Activated CD4-positive, CD25-positive, alpha-beta regulatory T cell (primary cell): ENCODE measurements at regions not wholly inside any gene's neighbourhood (a gene's known extent, or its start where the extent isn't known, plus 50 kb on each side); places are given as distances from the start of the nearest gene placed in this dataset.

Source experiments
- DNase-seq, 4 experiments: peaks; one replicate each; lab custom pipeline; 2025; lab: John Stamatoyannopoulos, UW

DNA sequence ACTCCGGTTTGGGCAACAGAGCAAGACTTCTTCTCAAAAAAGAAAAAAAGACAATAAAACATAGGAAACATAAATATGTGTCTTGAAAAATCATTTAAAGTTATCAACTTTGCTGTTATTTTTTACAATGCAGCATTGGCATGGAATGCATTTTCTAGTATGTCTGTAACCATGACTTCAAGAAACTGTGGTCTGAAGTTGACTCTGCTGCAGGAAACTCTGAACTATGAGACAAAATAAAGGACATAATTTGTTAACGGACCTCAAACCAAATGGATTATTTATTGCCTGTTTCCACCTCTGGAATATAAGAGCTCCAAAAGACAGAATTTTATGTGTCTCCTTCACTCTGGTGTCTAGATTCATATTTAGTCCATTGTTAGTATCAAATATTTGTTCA lies 79.1 kb downstream of the TRIB2 start:
- no peak for DNase-seq

DNA sequence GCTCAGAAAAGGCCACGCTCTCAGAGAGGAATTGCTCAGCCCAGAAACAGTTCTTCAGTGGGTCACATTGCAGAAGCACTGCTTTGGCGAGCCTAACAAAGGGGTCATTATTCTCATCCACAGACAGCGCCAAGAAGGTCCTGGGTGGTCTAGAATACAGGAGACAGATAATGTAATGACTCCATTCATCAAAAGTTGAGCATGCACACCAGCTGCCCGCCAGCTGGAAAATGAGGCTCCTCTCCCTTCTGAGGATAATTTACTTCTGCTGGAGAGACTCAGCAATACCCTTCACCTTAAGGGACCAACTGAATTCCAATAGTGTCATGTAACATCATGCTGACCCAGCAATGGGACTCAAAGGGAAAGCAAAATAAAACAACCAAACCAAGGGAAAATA lies 79.9 kb downstream of the TRIB2 start:
- no peak for DNase-seq

DNA sequence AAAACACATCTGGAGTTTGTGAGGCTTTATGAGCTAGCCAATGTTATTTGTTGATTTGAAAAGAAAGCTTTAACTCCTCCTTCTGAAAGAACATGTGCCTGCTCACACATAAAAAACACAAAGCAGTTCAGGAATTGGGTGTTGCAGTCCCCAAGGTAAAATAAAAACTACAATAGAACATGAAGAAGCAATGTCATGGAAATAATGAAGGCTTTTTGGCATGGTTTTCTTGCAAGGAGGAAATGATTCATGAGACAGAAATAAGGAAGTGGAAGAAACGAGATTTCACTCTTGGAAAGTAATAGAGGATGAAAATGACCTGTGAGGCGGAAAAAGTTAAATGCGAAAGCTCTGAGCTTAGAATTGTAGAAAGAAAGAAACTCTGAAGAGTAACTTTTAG lies 81.1 kb downstream of the TRIB2 start:
- no peak for DNase-seq

DNA sequence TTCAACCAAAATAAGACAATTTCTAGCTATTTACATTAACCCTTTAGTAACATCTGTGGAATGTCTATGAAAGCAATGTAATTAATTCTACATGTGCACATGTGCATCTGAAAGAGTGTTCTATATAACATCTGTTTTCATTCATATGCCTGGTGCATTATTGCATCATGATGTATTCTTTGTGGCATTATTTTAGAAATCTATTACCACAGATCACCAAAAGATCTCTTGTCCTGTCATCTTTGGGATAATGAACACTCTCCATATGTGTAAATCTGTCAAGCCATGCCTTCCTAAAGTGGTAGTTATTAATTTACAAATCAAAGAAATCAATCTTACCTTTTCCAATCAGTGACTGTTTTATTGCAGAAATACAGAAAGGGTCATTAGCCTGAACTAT lies 86.9 kb downstream of the TRIB2 start:
- no peak for DNase-seq

DNA sequence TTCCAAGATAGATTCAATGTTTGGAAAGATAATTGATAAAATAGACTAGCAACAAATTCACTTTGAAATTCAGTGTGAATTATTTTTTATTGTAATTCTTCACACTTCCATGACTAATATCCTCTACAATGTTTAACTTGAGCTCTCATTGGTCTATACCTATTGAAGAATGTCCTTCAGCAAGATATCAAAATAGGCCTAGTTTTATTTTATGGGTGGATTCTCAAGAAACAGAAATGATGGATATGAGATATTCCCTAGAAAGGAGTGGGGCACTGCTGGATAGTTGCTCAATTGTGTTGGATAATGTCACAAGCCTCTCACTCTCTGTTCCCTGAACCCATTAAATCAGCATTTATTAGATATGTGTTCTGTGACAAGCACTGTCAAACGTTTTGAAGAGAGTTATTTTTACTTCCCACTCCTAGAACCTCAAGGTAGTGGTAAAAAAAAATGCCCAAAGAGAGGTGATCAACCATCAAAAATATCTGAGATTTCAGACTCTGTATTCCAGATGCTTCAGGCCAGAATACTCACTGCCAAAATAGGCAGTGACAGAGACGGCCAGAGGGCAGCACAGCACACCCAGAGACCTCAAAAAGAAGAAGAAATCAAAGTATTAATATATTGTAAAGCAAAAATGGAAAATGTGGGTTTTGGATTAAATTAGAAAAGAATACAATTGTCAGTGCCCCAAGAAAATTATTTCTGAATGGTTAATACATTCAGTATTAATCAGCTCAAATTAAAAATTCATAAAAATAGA lies 87.5 kb downstream of the TRIB2 start:
- no peak for DNase-seq

DNA sequence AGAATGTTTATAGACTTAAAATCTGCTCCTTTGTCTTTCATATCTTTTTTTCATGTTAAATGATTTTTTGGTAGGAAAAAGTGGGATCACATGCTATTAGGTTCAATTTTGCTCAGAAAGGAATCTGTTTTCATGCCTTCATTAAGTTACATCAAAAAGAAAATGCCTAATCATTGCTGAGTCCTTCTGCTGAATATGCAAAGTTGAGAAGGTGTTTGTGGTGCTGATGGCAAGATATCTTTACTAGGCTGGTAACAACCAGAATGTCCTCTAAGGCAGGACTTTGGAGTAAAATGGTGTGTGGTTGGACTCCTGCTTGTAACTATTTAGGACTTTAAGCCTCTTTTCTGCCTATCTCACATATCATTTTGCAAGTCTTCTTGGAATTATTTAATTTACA lies 88.3 kb downstream of the TRIB2 start:
- no peak for DNase-seq

DNA sequence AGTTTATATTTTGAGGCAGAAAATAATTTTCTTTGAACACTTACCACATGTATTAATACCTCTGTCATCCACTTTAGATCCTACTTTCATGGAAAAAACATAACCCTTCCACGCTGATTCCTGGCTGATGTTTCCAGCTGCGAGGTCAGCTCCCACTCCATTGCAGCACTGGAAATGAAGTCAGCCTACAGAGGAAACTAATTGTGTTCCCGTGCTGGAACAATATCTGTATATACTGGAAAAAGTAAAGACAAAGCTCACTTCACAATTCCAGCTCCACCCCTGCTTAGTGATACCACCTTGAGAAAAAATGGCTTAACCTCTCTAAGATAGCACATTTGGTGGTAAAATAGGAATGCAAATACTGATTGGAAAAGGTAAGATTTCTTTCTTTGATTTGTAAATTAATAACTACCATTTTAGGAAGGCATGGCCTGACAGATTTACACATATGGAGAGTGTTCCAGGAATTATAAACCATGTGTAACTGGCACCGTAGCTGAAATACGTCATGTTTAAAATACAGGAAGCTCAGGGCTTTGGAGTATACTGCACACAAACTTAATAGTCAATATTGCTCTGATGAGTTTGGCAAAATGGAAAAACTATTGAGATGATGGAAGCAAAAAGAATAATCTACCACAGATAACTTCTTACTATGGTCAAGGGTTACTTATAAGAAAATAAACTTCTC lies 90.0 kb downstream of the TRIB2 start:
- no peak for DNase-seq

DNA sequence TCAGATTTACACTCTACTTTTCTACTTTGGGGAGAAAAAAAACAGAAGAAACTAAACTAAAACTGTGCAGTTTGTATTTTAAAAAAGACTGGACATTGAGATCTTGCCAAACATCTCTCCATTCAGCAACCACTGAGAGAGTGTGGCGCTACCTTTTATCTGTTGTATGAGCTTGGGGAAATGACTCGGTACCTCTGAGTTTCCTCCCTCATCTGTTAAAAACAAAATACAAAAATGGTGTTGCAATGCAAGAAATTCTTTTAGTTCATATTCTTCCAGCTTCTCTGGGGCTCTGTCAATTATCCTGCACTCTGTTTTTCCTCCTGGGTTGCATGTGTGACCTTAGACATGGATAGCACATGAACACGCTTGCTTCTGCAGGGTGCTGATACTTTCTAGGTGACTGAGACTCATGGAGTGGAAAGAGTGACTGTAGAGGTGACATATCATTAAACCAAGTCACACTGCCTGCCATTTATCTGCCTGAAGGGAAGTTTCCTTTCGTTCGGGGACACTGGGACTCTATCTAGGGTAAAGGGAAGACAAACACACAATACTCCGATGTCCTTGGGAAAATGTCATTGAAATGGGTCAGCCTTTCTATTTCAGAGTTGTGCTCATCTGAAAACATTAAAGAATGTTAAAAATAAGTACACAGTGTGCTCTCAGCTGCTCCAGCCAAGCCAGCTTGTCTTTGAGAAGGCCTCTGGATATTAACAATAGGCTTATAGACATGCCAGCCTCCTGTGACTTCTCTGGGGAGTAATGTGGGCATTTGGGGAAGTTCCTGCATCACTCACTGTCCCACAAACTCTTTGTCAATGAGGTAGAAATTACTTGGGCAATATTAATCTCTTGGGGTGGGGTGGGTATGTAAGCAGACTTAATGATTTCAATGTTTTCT lies 91.4 kb downstream of the TRIB2 start:
- no peak for DNase-seq

DNA sequence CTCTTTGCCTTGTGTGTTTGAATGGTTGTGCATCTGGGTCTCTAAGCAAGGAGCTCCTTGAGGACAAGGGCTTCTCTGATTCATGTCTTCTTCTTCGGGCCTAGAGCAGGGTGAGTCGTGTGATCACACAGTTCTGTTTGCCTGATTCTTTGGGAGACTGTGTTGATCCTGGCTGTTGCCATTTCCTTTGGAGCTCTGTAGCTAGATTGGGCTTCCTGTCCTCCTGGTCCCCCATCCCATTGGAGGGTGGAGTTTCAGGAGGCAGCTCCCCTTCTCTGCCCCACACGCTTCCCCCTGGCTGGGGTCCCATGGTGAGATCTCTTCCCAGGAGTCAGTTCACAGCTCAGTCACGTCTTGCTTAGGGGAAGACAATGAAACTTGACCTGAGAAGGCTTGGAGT lies 92.8 kb downstream of the TRIB2 start:
- DNase-seq: no peak

DNA sequence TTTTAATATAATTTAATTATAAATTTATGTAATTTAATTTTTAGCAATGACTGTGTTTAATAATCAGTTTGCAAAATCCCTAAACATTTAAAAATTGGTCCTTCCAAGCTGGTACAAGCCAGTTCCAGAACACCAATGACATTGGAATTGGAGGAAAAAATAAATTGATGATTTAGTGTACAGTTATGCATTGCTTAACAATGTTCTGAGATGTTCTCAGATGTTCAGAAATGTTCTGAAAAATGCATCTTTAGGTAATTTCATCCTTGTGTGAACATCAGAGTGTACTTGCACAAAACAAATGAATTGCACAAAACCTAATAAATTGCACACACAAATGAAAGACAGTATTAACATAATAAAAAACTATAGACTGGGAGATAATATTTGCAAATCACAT lies 95.2 kb downstream of the TRIB2 start:
- no peak for DNase-seq

DNA sequence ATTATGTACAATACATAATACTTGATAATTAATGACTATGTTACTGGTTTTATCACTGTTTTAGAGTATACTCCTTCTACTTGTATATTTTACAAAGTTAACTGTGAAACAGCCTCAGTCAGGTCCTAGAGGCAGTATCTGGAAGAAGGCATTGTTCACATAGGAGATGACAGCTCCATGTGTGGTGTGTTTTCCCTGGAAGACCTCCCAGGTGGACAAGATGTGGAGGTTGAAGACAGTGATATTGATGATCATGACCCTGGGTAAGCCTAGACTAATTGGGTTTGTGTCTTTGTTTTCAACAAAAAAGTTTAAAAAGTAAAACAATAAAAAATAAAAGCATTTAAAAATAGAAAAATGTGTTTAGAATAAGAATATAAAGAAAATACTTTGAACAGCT lies 96.4 kb downstream of the TRIB2 start:
- DNase-seq: no peak

DNA sequence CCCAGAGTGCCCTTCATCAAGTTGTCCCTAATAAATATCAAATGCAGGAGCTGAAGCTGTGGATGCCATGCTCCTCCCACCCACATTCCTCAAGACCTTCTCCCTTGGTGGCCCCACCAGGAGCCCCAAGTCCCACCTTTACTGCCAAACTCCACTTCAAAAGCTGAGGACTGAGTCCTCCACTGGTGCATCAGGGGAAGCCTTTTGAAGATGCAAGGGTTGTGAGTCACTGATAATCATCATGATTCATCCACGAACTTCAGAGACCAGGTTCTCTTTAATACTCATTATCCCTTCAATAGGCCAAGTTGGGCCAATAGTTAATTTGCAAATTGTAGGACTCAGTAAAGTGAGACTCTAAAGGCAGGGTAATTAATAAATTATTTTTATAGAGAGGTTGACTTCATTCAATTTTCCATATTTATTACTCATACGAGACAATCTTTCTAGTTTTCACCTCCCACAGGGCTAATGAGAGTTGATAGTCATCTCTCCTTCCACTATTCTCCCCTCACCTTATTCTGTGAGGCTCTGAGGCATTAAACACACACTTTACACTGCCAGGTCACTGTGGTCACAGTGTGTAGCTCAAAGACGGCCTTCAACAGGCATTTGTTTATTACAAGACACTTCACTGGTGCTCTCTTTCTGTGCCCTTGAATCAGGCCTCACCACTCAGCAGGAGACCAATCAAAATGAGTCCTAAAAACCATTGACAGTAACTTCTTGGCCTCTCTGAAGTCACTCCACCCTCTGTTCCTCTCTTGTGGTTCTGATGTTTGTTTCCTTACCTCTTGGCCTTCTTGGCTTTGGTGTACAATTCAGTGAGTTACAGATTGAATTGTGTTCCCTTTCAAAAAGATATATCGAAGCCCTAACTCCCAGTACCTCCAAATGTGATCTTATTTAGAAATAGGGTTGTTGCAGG lies 99.9 kb downstream of the TRIB2 start:
- no peak for DNase-seq

DNA sequence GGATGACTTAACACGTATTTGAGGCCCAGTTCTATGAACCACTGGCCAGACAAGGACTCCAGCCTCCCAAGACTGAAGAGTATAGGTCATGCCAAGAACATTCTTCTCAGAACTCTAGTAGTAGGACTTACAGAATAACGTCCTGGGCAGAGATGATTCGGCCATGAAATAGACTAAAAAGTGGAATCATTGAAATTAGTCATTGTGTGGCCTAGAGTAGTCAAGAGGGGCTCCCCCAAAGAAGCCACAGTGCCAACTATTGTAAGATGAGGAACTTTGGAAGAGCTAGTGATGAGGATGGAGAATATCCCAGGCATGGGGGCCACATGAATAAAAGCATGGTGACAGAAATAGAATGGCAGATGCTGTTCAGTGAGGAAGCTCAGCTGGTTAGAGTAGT lies 101.1 kb downstream of the TRIB2 start:
- no peak for DNase-seq

DNA sequence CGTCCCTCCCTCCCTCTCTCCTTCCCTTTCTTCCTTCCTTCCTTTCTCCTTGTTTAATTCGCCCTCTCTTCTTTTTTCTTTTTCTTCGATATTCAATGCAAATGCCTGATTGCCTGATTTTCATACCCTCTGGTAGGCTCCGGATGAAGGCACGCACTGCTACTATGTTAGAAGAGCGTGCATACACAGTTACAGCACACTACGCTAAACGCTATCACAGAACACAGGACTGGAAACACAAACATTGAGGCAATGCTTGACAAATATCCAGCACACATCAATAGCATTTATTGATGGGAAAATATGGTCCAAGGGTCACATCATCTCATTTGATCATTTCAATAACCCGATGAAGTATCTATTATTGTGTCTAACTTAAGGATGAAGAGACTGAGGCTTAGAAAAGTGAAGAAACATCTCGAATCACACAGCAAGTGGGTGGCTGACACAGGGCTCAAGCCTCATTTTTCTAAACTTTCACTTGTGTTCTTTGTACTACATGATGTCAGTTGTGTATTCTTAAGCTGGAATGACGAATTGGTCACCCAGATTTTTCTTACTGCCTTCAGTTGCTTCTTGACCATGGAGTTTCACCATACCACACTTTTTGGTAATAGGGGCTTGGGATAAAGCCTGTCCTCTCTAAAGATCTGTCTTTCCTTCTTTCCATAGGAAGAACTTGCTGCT lies 101.8 kb downstream of the TRIB2 start:
- no peak for DNase-seq

DNA sequence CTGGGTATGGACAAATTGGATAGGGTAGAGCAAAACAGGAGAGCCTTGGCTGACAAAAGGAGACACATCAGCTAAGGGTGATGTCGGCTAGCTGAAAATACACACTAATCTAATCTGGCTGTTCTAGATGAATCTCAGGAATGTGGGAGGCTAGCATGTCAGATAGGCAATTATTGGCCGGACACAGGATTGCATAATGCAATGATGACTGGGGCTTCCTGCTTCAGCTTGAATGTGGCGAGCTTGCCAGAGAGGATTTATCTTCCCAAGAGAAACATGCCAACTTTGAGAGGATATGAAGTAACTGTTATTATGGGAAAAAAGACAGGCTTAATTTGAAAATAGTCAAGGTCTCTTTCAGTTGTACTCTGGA lies 102.4 kb downstream of the TRIB2 start:
- DNase-seq: no peak

DNA sequence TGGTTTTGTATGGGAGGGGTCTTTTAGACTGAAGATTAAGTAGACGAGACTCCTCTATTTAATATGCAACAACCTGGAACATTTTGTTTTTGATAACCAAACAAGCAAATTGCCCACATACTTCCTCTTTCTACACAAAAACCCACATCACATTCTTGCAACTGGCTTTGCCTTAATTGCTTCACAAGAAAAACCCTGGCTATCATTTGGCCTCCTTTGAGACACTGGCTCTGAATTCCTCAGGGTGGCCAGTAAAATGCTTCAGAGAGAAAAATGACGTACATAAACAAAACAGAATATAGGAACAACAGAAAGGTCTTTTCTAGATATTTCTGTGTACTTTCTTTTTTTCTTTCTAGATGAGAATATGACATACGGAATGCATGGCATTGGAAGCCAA lies 103.0 kb downstream of the TRIB2 start:
- no peak for DNase-seq

DNA sequence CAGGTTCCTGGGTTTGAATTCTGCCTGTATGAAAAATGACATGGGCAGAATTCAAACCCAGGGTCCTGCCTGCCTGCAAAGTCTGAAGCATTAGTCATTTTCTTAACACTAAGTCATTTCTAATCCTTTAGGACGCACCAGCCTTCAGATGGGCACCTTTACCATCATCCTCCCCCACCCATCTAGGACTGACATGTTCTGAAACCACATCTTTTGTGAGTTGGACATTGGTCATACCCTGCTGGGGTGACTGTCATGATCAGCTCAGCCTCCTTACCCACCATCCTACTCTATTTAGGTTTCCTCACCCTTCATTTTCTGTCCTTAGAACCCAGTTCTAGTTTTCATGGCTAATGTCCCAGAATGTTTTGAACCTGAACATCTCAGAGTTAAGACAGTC lies 104.9 kb downstream of the TRIB2 start:
- DNase-seq: no peak

DNA sequence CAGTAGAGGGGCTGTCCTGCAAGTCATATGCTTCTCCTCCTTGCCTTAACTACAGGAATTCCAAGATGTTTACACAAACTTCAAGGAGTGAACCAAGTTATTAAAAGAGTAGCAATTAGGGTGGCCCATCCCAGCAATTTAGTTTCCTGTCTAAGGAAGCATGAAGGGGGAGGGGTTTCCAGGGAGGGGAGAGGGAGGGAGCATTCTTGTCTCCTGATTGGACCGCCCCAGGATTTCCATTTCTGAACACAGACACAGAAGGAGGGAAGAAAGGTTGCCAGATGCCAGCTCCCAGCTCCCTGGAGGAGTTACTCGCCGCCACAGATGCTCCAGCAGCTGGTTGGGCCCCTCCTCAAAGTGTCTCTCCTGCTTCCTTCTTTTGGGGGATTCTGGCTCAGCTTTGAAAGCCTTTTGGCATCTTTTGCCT lies 107.6 kb downstream of the TRIB2 start:
- no peak for DNase-seq

DNA sequence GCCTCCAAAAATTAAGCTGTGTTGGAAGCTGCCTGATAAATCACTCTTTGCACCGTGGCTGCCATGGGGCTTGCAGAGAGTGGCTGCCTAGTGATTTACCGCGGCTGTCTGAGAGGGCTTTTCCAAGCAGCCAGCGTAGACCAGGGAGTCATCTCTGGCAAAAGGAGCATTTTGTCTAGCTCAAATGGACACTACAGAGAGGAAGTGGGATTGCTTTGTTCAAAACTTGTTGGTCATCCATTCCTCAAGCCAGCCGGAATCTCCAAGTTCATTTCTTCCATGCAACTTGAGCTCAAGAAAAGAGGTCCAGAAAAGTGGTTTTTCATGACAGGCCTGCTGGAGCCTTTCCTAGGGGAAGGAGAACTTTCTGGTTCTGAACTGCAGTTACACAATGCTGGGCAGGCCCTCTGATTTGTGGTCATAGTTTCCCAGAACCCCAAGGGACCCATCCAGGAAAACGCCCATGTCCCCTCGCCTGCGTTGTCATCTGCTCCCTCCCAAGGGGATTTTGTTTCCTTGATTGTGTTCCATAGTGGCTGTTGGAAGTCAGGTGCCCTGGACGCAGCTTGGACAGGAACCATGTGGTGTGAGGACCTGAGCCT lies 108.1 kb downstream of the TRIB2 start:
- no peak for DNase-seq

DNA sequence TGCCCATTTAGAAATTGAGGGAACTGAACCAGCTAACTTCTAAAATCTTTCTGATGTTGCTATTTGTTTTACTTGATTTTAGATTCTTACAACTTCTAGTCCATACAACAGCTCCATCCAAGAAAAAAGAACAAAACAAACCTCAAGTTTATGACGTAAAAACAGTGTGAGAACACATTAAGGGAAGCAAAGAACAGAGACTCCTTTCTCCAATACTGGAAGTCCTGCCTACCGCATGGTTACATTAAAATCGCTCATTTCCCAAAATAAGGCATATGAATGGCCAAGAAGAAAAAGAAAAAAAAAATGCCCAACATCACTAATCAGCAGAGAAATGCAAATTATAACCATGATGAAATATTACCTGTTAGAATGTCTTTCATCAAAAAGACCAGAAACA lies 110.0 kb downstream of the TRIB2 start:
- no peak for DNase-seq

DNA sequence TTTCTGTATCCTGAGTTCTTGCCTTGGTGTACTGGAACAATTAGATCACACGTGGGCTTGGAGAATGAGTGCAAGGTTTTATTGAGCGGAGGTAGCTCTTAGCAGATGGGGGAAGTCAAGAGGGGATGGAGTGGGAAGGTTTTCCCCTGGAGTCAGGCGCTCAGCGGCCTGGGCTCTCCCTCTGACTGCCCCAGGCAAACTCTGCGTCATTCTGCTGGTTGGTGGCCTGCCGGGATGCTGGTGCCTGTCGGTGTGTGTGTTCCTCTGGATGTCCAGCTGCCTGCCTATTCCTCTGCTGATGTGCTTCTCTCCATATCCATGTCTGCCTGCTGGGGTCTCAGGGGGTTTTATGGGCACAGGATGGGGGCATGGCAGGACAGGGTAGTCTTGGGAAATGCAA lies 111.0 kb downstream of the TRIB2 start:
- DNase-seq: no peak
